Amygdala (tissue), 56 donors: ENCODE measurements at regions not wholly inside any gene's neighbourhood (a gene's known extent, or its start where the extent isn't known, plus 50 kb on each side); places are given as distances from the start of the nearest gene placed in this dataset.
"Not testable (repeated sequence)": the region's sequence is repeated elsewhere in the genome, so short reads cannot be mapped to it uniquely, and the experiment has no call there.

Experiments used
- DNase-seq, 56 donors: peaks; one replicate each; lab custom pipeline; 2025; lab: John Stamatoyannopoulos, UW

DNA sequence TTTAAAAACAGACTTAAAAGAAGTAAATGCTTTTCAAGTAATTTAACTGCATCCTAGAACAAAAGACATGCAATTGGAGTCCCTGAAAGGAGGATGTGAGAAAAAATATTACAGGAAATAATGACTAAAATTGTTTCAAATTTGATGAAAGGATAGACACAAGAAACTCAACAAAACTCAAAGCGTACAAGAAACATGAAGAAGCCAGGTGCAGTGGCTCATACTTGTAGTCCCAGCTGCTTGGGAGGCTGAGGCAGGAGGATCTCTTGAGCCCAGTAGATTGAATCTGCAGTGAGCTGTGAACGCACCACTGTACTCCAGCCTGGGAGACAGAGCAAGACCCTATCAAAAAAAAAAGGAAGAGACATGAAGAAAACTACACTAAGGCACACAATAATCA lies 118.1 kb upstream of the SLC39A10 start:
- no peak for DNase-seq

- DNase-seq, result no peak
Observed at GRCh38 chr2:195537811-195538210, 119.2 kb upstream of the SLC39A10 start.

DNA sequence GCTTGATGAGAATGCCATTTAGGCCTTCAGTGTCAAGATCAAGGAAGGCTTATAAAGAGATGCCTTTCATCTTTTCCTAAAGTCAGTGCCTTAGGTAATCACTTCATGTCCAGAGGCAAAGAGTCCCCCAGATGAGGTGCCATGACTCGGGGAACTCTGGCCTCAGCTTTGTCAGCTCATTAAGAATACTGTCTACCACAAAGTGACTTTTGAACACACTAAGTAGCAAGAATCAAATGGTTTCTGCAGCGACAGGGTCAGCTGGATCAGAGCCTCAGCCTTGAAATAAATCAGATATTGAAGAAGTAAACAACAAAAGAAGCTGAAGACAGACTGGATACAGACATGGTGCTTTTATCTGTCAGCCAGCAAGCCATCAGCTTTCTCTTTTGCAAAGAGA lies 120.1 kb upstream of the SLC39A10 start:
- no peak for DNase-seq

DNA sequence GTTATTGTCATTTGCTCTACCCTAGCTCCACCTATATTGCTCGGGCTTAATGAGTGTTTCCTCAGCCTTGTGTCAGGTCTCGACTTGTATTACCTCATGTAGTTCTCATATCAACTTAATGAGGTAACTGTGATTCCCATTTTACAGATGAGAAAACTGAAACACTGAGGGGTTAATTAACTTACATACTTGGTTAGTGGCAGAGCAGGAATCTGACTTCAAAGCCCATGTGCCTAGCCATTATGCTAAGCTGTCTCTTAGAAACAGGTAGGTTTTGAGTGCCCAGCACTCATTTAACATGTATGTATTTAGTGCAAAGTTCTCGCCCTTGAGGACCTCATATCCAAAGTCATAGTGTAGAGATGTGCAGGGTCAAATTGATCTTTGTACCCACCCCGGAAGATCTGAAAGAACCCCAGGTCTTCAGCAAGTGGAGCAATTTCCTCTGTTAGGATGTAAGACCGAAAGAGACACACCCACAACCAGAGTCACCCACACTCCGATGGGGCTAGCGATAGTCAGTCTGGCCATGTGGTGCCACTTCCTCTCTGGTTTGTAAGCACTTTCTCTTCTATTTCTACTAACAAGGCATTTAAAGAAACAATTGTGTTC lies 121.0 kb upstream of the SLC39A10 start:
- peak in 9 of 56 donors; percentile 3 to 52 (median 10) for DNase-seq

- DNase-seq, result no peak
Observed at GRCh38 chr2:195534971-195535370, 122.1 kb upstream of the SLC39A10 start.

DNA sequence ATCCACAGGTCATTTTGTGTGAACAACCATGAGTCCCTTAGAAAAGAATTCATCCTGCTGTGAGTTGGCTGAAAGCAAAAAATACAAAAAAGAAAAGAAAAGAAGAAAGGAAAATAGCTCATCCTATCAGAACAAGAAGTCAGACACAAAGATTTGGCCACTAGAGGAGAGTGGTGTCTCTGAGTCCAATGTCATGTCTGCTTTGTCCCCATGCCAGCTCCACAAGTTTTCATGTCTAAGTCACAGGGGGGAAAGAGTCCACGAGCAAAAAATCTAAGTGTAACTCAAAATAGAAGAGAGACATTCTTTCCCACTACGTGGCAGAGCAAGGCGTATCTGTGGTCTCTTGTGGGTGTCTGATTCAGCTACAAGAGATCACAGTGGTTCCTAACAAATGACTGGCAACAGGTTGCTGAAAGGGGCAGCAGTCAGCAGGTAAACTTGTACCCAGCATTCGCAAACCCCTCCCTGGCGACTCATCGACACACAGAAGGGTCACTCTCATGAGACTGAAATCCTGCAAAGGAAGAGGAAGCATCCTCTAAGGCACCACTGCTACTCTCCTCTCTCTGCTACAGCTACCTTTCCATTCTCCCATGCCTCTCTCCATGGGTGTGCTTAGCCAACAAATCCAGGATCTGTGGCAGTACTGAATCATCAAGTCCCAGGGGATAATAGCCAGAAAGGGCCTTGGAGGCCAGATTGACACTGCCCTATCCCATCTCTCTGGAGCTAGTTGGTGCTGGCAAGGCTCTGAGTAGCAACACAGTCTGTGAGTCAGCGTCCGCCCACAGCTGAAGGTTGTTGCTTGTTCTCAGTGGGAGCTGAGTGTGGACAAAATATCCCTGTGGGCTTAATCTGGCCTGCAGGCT lies 123.0 kb upstream of the SLC39A10 start:
- DNase-seq, result peak in 35 of 56 donors; percentile 4 to 62 (median 27)

DNA sequence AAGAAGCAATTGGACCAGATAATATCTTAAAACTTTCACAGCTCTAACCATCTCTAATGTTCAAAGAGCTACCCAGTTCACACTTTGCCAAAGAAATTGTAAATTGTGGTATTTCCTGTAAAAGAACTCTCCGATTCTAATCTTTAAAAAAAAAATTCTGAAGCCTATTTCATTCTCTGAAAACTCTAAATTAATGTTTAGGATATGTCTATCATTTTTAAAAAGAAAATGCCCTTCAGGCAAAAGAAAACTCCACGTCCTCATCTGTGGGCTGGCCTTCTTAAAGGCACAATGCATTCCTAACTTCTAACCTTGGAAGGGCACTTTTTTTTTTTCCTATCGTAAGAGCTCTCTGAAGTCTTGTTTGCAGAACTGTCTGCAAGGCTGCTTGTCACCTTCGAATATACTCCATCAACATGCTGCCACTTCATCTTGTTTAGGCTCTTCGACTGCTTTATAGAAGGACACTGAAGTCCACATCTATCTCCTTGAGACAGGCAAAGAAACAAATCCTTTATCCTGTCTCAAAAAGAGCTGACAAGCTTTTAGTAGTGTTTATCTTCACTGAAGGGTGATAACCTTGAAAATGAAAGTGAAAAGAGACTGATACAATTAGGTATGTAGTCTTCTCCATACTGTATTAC lies 124.3 kb upstream of the SLC39A10 start:
- DNase-seq, result no peak

GRCh38 chr2:195532255-195532627 lies 124.8 kb upstream of the SLC39A10 start:
- no peak for DNase-seq

DNA sequence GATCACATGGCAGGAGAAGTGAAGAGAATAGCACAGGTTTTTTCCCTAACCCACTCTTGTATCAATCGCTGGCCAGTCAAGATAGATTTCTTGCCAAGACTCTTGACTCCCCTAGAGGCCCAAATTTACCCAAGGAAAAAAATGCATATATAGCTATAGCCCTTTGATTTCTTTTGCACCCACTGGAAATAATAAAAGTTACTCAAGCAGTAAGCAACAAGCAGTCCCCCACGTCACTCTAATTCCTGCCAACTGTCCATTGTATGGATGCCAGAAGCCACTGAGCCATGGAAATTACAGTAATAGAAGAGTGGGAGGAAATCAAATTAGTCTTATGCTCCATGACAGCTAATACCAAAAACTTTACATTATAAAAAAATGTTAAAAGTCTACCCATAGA lies 125.3 kb upstream of the SLC39A10 start:
- no peak for DNase-seq

DNA sequence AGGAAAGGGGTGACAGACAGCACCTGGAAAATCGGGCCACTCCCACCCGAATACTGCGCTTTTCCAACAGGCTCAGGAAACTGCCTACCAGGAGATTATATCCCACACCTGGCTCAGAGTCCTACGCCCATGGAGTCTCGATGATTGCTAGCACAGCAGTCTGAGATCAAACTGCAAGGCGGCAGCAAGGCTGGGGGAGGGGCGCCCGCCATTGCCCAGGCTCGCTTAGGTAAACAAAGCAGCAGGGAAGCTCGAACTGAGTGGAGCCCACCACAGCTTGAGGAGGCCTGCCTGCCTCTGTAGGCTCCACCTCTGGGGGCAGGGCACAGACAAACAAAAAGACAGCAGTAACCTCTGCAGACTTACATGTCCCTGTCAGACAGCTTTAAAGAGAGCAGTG lies 133.8 kb upstream of the SLC39A10 start:
- DNase-seq, result not testable (repeated sequence)

DNA sequence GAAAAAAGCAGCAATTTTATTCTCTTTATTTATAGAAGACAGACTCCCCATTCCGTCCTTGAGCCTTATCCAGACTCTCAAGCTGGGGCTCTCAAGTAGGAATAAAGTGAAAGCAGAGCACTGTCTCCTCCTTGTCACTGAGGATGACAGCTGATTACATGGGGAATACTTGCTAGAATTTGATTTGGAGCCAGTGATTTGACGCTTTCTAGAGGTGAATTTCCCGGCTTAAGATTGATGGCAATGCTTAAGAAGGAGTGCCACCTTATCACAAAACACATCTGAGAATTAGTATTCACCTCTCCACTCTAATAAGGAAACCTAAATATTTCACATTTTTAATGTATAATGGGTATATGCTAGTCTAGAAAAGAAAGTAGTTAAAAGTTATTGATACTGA lies 135.4 kb upstream of the SLC39A10 start:
- no peak for DNase-seq

- no peak for DNase-seq
Observed at GRCh38 chr2:195520671-195521155, 136.3 kb upstream of the SLC39A10 start.

DNA sequence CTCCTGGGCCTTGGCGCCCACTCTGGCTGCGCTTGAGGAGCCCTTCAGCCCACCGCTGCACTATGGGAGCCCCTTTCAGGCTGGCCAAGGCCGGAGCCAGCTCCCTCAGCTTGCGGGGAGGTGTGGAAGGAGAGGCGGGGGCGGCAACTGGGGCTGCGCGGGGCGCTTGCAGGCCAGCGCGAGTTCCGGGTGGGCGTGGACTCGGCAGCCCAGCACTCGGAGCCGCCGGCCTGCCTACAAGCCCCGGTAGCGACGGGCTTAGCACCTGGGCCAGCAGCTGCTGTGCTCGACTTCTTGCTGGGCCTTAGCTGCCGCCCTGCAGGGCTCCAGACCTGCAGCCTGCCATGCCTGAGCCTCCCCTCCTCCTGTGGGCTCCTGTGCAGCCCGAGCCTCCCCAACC lies 141.5 kb upstream of the SLC39A10 start:
- DNase-seq, result no peak

- DNase-seq, result no peak
Observed at GRCh38 chr2:195514365-195514764, 142.7 kb upstream of the SLC39A10 start.

GRCh38 chr2:195513119-195513518 lies 143.9 kb upstream of the SLC39A10 start:
- no peak for DNase-seq

DNA sequence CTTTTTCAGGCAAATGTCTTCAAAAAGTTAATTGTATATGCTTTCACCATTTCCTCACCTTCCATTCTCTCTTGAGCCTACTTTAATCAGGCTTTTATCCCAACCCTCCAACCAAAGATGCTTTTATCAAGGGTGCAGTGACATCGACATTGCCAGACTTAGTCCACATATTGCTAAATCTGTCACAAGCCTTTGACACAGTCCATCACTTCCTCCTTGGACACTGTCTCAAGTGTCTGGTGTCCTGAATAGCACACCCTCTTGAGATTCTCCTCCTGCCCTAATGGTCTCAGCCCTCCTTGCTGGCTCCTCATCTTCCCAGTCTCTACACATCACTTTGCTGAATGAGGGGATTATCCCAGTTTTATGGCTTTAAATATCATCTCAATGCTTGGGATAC lies 147.5 kb upstream of the SLC39A10 start:
- no peak for DNase-seq

DNA sequence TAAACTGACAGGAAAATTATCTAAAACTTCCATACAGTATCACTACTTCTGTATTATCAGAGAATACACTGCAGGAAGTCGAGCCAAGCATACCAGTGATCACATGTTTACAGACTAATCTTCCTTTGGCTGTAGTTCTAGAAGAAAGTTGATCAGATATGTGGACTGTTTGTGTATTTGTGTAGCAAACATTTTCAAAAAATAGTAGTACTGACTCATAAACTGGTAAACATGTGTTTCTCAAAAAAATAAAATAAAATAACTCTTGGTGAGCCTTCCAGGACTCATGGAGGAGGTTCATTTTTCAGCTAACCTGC lies 148.9 kb upstream of the SLC39A10 start:
- DNase-seq, result no peak

DNA sequence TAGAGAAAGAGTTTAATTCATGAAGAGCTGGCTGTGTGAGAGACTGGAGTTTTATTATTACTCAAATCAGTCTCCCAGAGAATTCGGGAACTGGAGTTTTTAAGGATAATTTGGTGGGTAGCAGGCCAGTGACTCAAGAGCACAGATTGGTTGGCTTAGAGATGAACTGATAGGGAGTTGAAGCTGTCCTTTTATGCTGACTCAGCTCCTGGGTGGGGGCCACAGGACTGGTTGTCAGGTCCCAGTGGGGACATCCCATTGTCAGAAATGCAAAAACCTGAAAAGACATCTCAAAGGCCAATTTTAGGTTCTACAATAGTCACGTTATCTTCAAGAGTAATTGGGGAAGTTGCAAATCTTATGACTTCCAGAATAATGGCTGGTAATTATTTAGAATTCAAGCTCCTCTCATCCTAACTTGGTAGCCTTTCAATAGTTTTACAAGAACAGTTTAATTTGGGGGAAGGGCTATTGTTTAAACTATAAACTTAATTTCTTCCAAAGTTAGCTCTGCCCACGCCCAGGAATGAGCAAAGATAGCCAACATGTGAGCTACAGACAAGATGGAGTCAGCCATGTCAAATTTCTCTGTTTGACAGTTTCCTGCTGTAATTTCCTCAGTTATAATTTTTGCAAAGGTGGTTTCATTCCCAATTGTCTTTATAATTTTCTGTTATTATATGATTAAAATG lies 149.4 kb upstream of the SLC39A10 start:
- no peak for DNase-seq

DNA sequence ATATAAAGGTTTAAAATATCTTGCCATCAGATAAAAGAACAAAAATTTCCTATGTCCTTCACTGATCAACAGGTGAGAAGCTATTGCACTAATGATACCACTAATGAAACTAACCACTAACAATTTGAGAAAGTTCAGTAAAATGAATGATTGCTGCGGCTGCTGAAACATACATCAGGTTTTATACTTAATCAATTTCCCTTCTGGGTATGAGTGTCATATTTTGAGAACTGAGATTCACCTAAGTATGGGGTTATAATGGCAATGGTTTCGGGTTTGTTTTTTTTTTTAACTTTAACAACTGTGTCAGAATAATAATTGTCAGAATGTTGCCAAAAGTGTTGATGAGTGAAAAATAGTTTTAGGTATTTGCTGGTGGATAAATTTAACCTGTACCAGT lies 151.3 kb upstream of the SLC39A10 start:
- DNase-seq, result no peak

DNA sequence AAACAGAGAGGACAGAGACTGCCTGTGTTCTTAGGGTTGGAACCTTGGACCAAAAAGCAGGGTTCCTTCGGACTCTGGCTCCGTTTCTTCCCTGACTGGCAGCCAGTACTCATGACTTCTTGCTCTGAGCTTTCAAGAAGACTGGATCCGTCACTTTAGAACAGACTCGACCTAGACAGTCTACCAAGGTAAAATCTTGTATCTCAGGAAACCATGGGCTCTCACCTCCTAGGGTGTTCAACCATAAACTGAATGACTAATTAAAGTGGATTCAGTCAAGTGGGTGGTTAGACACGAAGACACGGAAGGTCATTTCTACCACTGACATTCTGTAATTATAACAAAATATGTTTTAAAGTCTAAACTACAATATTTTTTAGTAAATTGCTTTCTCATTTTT lies 153.8 kb upstream of the SLC39A10 start:
- no peak for DNase-seq

DNA sequence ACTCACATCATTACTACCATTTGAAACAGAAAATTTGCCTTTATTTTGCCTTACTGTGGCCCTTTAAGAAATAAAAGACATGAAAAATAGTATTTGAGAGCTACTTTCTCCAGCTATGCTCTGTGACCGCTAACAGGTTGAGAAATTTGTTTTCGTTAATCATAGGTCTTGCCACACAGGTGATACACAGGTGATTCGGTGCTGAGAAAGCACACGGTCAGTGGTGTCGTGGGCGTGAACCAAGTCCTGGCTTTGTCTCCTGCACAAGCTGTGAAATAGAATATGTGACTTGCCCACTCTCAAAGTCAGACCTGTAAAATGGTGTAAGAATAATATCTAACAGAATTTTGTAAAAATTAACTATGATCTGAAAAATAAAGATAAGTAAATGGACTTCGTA lies 155.3 kb upstream of the SLC39A10 start:
- DNase-seq, result no peak
